NCI-H1105 (cell line): ENCODE measurements at regions not wholly inside any gene's neighbourhood (a gene's known extent, or its start where the extent isn't known, plus 50 kb on each side); places are given as distances from the start of the nearest gene placed in this dataset.

ENCODE experiments used
- DNase-seq: peaks from one replicate; lab custom pipeline; 2025; lab: John Stamatoyannopoulos, UW

DNA sequence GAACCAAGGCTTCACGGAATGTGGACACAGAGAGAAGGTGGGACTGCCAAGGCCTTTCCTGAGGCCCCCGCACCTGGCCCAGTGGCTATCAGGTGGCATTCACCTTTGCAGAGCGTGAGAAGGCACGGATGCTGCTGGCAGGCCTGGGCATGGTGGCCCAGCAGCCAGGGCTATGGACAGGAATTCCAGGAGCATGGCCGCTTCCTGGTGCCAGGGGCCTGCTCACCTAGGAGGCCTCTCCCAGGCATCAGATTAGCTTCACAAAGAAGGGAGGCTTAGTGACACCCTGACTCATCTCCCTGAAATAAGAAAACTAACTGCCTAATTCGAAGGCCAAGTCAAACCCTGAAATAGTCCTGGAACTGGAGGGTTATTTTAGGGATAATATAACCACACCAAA is 155.8 kb downstream of the TEX29 start:
- no peak for DNase-seq

- DNase-seq: no peak
These were observed 159.0 kb downstream of the TEX29 start for GRCh38 chr13:111479412-111479811.

DNA sequence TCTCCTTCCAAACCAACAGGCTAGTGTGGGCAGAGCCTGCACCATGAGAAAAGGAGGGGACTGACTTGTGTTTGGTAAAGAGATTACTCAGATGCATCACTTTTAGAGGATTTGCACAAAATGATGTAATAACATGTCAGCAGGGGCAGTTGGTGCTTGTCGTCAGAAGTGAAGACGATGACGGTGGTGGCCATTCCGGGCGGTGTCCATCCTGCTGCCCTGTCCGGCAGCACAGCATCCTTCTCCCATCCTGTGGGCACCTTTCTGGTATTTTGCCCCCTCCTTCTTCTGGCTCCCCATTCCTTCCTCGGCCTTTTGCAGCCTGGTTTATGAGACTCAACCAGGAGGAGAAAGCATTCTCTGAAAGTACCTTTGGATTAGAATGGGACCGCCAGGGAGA is 160.1 kb downstream of the TEX29 start:
- DNase-seq: no peak

DNA sequence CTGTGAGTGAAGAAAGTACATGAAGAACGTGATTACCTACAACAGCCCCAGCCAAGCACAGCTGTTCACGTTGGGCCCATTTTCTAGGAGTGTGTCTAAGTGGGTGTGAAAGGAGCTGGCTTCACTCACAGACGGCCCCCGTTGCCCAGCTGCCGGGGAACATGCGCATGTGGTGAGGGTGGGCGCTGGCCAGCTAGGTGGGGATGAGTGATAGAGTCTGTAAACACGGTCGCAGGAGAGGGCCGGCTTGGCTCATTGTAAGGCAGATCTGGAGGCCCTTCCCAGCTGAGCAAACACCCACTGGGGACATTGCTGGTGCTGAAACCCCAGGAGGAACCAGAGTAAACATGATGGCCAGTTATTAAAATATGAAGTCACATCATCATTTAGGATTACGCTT is 160.5 kb downstream of the TEX29 start:
- DNase-seq: peak; percentile 74

DNA sequence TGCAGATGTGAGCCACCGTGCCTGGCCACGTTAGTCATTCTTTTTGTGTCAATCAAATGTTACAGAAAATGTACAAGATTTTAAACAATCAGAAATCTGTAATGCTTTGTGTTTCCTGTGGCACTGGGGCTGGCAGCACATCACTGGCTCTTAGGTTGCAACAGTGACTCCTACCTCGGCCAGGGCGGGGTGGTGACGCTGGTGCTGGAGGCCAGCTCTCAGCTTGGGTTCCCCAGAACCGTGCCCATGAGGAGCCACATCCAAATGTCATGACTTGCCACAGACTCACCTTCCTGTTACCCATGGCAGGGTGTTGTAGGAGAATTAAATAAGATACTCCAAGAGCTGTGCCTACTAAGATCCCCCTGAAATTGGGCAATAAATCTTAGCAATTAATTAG is 161.7 kb downstream of the TEX29 start:
- DNase-seq: no peak

GRCh38 chr13:111482806-111483620 is 162.6 kb downstream of the TEX29 start:
- no peak for DNase-seq

DNA sequence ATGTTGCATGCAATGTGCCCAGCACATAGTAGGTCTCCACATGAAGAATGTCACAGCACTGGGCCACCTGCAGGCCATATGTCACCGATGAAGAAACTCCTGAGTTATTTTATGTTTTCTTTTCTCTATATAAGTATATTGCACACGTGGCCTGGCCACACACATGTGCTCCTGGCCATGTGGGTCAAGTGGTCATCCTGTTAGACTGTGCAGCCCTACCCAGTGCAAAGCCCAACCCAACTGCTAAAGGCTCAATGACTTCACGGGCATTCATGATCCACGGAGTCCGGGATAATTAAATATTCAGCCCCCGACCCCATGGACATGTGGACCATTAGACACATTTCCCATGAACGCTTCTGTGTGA is 163.2 kb downstream of the TEX29 start:
- no peak for DNase-seq

DNA sequence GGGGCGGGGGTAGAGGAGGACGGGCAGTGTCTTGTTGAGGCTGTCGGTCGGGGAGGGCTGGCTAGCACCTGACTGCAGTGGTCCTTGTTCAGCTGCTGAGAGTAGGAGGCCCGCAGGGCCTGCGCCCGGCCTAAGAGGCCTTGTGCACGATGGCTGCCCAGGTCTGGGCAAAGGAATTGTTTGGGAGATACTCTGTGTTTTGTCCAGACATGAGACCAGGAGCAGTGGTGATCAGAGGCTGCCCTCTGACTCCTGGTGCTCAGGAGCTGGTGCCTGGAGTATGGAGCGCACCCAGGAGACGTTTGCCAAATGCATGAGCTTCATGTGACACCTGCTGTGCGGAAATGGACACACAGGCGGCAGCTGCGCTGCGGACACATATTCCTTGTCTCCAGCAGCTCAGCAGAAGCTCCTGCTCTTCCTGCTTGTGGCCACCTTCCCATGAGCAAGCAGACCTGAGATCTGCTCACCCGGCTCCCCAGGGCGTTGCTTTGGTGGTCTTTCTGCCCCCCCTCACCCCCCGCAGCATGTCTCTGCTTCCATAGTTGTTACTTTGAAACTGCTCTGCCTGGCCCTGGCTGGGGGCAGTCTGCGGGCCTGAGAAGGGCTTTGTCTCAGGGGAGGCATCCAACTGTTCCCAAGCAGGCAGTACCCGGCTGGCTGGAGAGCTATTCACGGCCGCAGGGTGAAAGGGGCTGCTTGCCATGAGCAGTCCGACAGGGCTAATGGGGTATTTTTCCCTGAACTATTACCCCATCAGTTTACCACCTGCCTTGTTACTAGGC is 163.9 kb downstream of the TEX29 start:
- no peak for DNase-seq

- DNase-seq: no peak
These were observed 164.5 kb downstream of the TEX29 start for GRCh38 chr13:111484959-111485358.

- no peak for DNase-seq
These were observed 165.2 kb downstream of the TEX29 start for GRCh38 chr13:111485491-111486250.

- no peak for DNase-seq
These were observed 165.9 kb downstream of the TEX29 start for GRCh38 chr13:111486331-111486730.

DNA sequence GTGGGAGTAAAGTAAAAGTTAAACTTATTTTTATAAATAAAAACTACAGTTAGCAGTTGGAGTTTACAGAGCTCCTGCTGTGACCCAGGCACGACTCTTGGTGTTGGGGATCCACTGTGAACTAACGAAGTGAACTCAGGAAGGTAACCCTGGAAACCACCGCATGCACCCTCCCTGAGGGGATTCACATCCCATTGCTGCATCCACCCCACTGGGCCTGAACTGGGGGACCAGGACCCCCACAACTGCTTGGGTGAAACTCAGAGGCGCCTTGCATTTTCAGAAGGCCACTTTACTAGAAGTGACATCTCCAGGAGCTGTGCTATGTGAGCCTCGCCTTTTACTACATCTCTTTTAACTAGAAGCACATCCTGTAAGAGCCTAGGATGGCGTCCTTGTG is 166.4 kb downstream of the TEX29 start:
- no peak for DNase-seq

GRCh38 chr13:111488486-111489132 is 168.2 kb downstream of the TEX29 start:
- DNase-seq: no peak

DNA sequence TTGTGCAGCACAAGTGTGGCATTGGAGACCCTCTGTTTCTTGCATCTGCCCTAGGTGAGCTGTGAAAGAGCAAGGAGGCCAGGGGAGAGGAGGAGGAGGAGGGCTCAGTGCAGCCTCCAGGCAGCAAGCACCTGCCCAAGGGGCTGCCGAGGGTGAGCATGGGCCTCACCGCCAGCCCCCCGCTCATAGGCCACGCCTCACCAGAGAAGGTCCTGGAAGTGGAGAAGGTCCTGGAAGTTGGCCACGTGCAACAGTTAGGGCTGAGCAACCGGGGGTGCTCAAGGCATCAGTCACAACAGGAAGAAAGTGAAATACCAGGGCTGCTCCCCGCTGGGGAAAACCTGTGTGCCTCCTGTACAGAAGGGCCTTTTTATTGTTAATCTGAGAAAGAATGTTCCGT is 168.9 kb downstream of the TEX29 start:
- DNase-seq: no peak

GRCh38 chr13:111490611-111491010 is 170.2 kb downstream of the TEX29 start:
- no peak for DNase-seq

DNA sequence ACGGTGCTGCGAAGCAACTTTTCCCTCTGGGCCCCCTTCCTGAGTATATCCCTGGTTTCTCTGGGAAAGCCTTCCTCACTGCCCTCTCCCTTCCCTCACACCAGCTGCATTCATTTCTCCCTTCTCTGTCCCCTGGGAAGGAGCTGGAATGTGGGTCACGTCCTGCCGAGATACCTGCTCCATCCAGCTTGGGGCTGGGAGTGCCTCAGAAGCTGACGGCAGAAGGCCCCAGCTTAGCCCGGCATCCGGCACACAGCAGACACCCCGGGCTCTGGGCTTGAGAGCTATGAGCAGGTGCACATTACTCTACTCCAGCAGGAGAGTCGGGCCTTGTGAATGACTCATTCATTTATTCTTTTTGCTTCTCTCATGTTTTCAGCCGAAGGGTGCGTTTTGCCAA is 170.6 kb downstream of the TEX29 start:
- no peak for DNase-seq

DNA sequence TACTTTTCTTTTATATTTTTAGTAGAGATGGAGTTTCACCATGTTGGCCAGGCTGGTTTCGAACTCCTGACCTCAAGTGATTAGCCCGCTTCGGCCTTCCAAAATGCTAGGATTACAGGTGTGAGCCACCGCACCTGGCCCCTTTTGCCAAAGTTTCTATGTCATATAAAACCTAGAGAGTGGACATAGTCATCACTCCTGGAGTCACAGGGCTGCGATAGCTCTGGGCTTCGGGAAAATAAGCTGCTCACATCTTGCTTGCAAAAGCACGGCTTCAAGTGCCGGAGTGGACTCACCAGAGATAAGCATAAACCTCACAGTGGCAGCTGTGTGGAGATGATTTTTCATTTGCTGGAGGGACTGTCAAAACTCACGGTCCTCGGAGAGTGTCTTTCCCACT is 171.2 kb downstream of the TEX29 start:
- DNase-seq: no peak

DNA sequence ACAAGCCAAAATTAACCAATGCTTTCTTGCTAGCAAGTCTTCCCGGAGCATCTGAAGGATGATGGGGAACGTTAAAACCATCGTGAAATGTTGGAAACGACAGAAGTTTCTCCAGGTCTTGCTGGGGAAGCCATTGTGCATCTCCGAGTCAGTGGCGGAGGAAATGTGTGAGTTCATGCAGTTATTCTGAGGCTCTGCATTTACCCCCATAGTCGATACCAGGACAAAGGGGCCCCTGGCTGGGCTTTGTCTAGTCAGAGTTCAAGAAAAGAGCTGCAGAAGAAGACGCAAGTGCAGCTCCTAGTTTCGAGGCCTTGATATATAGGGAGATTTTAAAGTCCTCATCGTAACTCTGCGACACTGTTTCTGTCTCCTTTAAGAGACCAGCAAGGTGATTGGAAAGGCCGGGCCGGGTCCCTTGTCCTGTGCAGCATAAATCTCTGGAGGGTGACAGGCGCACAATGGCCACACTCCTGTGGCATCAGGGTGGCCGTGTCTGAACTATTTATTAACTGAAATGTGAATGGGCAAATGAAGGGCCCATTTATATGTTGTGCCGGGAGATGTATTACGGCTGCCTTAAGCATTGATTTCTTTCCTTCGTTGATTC is 172.0 kb downstream of the TEX29 start:
- no peak for DNase-seq

DNA sequence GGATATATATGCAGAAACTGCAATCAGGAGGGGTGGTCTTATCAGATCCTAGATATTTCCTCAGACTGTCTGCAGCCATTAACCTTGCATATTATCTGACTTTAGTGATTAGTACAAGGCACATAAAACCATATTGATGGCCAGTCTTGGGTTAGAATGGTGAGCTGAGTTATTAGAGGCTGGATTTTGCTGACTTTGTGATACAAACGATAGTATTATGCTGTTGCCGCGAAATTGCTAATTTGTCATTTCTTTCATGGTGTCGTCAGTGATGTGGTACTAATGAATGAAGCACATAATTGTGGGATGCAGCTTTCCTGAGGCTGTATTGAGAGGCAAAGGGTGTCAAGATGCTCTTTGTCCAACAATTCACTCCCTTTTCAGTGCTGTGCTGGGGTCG is 172.5 kb downstream of the TEX29 start:
- DNase-seq: no peak

DNA sequence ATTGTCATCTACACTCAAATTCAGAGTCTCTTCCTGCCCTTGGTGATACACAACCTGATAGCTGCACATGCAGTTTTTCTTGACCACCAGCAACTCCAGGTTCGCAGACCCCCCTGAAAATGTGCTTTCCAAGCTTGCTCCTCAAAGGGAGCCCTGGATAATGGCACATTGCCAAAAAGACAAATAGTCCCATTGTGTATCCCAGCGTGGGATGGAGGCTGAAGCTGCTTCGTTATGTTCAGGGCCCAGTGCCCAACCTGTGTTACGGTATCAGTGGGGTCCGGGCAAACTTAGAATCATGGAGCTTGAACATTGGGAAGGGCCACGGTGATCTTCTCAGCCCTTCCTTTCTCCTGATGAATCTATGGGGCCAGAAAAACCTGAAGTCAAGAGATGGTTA is 173.0 kb downstream of the TEX29 start:
- no peak for DNase-seq

GRCh38 chr13:111494641-111495040 is 174.2 kb downstream of the TEX29 start:
- no peak for DNase-seq
